ENCODE measurements at regions not wholly inside any gene's neighbourhood (a gene's known extent, or its start where the extent isn't known, plus 50 kb on each side); places are given as distances from the start of the nearest gene placed in this dataset.

- no peak for TF ChIP-seq CTCF (IDR thresholded peaks at IDR 0.05)
- no peak for TF ChIP-seq ZFX (IDR thresholded peaks at IDR 0.05; ENCODE audit: borderline replicate concordance)
Observed at GRCh38 chrX:148389629-148390028, 110.8 kb upstream of the AFF2 start.

Data from 22Rv1 (cell line).